ENCODE measurements at regions not wholly inside any gene's neighbourhood (a gene's known extent, or its start where the extent isn't known, plus 50 kb on each side); places are given as distances from the start of the nearest gene placed in this dataset.

DNA sequence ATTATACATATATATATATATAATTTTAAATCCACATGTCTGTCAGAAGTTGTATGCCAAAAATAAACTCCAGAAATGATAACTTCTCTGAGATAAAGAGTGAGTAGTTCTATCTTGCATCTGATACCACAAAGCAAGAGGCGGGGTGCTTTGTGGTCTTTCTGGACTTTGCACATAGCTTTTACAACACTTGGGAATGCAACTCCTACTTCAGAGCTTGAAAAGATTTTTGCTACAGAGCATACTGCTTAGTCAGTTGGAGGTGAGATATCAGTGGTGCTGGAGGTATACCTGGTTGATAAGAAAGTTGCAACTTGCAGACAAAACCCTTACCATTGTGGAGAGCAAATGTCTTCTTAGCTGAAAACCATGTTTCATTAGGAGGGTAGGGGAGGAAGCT lies 1384.5 kb upstream of the NUDT12 start (continued):
- TF ChIP-seq ZNF629 (tag by site-specific recombination; IDR thresholded peaks at IDR 0.05) (no peak), ZNF223 (tag by site-specific recombination; IDR thresholded peaks at IDR 0.05) (no peak), ZNF558 (tag by site-specific recombination; IDR thresholded peaks at IDR 0.05) (no peak)

DNA sequence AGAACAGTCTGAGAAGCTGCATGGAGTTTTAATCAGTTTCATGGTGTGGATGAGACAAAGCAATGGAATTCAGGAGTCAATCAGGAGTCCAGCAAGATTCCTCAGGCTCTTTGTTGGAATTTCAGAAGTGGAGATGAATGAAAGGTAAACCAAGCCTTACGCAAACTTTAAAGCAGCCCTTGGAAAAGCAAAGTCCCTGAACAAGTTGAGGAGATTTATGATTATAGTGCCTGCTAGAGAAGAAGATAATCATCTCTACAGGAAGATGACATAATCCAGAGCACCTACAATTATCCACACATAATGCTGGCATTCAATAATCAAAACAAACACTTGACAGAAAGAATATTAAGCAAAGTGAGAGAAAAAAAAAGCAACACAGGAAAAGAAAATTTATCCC lies 1380.1 kb upstream of the NUDT12 start:
- TF ChIP-seq ZNF391 (tag by site-specific recombination; IDR thresholded peaks at IDR 0.05; ENCODE audit: borderline replicate concordance, low read depth) (no peak), GFI1B (tag by site-specific recombination; IDR thresholded peaks at IDR 0.05) (no peak), FEZF1 (tag by site-specific recombination; IDR thresholded peaks at IDR 0.05) (peak; percentile 54; the same call in 1 of the 2 replicates), WT1 (tag by site-specific recombination; IDR thresholded peaks at IDR 0.05) (peak; percentile 42; the same call in 1 of the 2 replicates), TRIM28 (IDR thresholded peaks at IDR 0.05; ENCODE audit: borderline replicate concordance, low read length) (peak; percentile 36; the same call in 1 of the 2 replicates), ZNF37A (tag by site-specific recombination; IDR thresholded peaks at IDR 0.05) (no peak), ZBTB48 (tag by site-specific recombination; IDR thresholded peaks at IDR 0.05) (no peak)
- Histone ChIP-seq H3K4me1 (ENCODE audit: control insufficient read depth, insufficient read depth, low read length) (no peaks in the 10 kb centered on the region), H3K36me3 (ENCODE audit: control insufficient read depth in 2 of 2, insufficient read depth in 1 of 2, low read length in 2 of 2) (no peaks in the 10 kb centered on the region; a peak in 1 of 3 replicates), H3K4me3 (ENCODE audit: low read depth, low read length) (no peak overlapping the region), H3K9me3 (ENCODE audit: control insufficient read depth, insufficient read depth, low read depth, low read length) (no peaks in the 10 kb centered on the region), H3K27ac (ENCODE audit: extremely low read depth, low read depth, low read length) (no peak overlapping the region)
- POLR2A ChIA-PET = no interaction called here
- CTCF ChIA-PET = no interaction called here

DNA sequence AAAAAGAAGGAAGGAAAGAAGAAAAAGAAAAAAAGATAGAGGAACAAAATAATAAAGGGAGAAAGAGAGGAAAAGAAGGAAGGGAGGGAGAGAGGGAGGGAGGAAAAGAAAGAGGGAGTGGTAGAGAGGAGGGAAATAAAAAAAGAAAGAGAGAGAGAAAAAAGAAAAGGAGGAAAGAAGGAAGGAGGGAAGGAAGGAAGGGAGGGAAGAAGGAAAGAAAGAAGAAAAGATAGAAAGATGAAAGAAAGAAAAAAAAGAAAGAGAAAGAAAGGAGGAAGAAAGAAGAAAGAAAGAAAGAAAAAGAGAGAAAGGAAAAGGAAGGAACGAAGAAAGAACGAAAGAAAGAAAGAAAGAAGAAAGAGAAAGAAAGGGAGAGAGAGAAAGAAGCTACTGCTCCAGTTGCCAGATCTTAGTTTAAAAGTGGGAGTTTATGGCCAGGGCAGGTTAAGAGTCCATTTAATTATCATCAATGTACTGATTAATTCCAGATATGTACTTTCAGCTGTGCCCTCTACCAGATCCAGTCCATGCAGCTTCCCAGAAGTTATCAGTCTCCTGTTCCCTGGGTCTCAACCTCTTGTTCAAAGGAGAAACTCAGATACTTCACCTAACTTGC lies 1378.5 kb upstream of the NUDT12 start:
- Histone ChIP-seq H3K27ac (ENCODE audit: extremely low read depth, low read depth, low read length) (no peak overlapping the region), H3K9me3 (ENCODE audit: control insufficient read depth, insufficient read depth, low read depth, low read length) (no peaks in the 10 kb centered on the region), H3K36me3 (ENCODE audit: control insufficient read depth in 2 of 2, insufficient read depth in 1 of 2, low read length in 2 of 2) (no peaks in the 10 kb centered on the region; a peak in 1 of 3 replicates), H3K4me1 (ENCODE audit: control insufficient read depth, insufficient read depth, low read length) (no peaks in the 10 kb centered on the region), H3K4me3 (ENCODE audit: low read depth, low read length) (no peak overlapping the region)
- TF ChIP-seq, protein P1, sequence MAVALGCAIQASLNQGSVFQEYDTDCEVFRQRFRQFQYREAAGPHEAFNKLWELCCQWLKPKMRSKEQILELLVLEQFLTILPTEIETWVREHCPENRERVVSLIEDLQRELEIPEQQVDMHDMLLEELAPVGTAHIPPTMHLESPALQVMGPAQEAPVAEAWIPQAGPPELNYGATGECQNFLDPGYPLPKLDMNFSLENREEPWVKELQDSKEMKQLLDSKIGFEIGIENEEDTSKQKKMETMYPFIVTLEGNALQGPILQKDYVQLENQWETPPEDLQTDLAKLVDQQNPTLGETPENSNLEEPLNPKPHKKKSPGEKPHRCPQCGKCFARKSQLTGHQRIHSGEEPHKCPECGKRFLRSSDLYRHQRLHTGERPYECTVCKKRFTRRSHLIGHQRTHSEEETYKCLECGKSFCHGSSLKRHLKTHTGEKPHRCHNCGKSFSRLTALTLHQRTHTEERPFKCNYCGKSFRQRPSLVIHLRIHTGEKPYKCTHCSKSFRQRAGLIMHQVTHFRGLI (tag by site-specific recombination; IDR thresholded peaks at IDR 0.05) = no peak
- TF ChIP-seq, protein P2, sequence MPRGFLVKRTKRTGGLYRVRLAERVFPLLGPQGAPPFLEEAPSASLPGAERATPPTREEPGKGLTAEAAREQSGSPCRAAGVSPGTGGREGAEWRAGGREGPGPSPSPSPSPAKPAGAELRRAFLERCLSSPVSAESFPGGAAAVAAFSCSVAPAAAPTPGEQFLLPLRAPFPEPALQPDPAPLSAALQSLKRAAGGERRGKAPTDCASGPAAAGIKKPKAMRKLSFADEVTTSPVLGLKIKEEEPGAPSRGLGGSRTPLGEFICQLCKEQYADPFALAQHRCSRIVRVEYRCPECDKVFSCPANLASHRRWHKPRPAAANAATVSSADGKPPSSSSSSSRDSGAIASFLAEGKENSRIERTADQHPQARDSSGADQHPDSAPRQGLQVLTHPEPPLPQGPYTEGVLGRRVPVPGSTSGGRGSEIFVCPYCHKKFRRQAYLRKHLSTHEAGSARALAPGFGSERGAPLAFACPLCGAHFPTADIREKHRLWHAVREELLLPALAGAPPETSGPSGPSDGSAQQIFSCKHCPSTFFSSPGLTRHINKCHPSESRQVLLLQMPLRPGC (tag by site-specific recombination; IDR thresholded peaks at IDR 0.05) = no peak
- no peak for TF ChIP-seq ZBTB21 (tag by site-specific recombination; IDR thresholded peaks at IDR 0.05)
- TF ChIP-seq PRDM1 (tag by site-specific recombination; IDR thresholded peaks at IDR 0.05) = 0 out of 2 replicates have a peak, but pooled peaks have one; percentile 6
- no peak for TF ChIP-seq ZNF548 (tag by site-specific recombination; IDR thresholded peaks at IDR 0.05)
- no peak for TF ChIP-seq ZSCAN16 (tag by site-specific recombination; IDR thresholded peaks at IDR 0.05)
- no peak for TF ChIP-seq ZNF112 (tag by site-specific recombination; IDR thresholded peaks at IDR 0.05)
- peak; percentile 80 for TF ChIP-seq ZNF366 (tag by site-specific recombination; conservative IDR thresholded peaks at IDR 0.05)
- TF ChIP-seq ZNF211 (tag by site-specific recombination; IDR thresholded peaks at IDR 0.05; ENCODE audit: low read depth) = no peak
- POLR2A ChIA-PET = no interaction called here
- CTCF ChIA-PET = no interaction called here

DNA sequence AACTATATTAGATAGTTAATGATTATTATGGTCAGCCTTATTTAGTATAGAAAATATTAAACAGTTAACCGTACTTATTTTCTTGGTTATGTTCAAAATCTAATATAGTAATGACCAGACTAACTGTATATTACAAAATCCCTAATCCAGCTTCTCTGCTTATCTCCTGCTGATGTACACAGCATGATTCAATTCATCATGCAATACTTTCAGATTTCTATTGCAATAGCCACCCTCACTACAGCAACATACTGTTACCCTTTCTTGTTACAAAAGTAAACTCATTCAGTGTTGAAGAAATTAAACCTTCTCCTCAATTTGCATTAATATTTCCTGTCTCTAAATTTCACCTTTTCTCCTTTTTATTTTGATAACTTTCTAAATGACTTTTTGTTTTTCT lies 1375.0 kb upstream of the NUDT12 start:
- Histone ChIP-seq H3K4me1 (ENCODE audit: control insufficient read depth, insufficient read depth, low read length) (no peaks in the 10 kb centered on the region), H3K27ac (ENCODE audit: extremely low read depth, low read depth, low read length) (no peak overlapping the region), H3K36me3 (ENCODE audit: control insufficient read depth in 2 of 2, insufficient read depth in 1 of 2, low read length in 2 of 2) (no peaks in the 10 kb centered on the region; a peak in 1 of 3 replicates), H3K9me3 (ENCODE audit: control insufficient read depth, insufficient read depth, low read depth, low read length) (no peaks in the 10 kb centered on the region), H3K4me3 (ENCODE audit: low read depth, low read length) (no peak overlapping the region)
- CTCF ChIA-PET = no interaction called here
- POLR2A ChIA-PET = no interaction called here
- no peak for TF ChIP-seq ZNF548 (tag by site-specific recombination; IDR thresholded peaks at IDR 0.05)
- TF ChIP-seq, protein P3, sequence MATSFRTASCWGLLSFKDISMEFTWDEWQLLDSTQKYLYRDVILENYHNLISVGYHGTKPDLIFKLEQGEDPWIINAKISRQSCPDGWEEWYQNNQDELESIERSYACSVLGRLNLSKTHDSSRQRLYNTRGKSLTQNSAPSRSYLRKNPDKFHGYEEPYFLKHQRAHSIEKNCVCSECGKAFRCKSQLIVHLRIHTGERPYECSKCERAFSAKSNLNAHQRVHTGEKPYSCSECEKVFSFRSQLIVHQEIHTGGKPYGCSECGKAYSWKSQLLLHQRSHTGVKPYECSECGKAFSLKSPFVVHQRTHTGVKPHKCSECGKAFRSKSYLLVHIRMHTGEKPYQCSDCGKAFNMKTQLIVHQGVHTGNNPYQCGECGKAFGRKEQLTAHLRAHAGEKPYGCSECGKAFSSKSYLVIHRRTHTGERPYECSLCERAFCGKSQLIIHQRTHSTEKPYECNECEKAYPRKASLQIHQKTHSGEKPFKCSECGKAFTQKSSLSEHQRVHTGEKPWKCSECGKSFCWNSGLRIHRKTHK (tag by site-specific recombination; IDR thresholded peaks at IDR 0.05) = no peak
- TF ChIP-seq, protein P4, sequence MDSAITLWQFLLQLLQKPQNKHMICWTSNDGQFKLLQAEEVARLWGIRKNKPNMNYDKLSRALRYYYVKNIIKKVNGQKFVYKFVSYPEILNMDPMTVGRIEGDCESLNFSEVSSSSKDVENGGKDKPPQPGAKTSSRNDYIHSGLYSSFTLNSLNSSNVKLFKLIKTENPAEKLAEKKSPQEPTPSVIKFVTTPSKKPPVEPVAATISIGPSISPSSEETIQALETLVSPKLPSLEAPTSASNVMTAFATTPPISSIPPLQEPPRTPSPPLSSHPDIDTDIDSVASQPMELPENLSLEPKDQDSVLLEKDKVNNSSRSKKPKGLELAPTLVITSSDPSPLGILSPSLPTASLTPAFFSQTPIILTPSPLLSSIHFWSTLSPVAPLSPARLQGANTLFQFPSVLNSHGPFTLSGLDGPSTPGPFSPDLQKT (IDR thresholded peaks at IDR 0.05; ENCODE audit: borderline replicate concordance, low read depth, low read length) = no peak
- TF ChIP-seq, protein P5, sequence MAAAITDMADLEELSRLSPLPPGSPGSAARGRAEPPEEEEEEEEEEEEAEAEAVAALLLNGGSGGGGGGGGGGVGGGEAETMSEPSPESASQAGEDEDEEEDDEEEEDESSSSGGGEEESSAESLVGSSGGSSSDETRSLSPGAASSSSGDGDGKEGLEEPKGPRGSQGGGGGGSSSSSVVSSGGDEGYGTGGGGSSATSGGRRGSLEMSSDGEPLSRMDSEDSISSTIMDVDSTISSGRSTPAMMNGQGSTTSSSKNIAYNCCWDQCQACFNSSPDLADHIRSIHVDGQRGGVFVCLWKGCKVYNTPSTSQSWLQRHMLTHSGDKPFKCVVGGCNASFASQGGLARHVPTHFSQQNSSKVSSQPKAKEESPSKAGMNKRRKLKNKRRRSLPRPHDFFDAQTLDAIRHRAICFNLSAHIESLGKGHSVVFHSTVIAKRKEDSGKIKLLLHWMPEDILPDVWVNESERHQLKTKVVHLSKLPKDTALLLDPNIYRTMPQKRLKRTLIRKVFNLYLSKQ (tag by site-specific recombination; IDR thresholded peaks at IDR 0.05; ENCODE audit: borderline replicate concordance) = no peak
- no peak for TF ChIP-seq ZNF174 (tag by site-specific recombination; IDR thresholded peaks at IDR 0.05)

Data from HEK293 (cell line).